ENCODE measurements at regions not wholly inside any gene's neighbourhood (a gene's known extent, or its start where the extent isn't known, plus 50 kb on each side); places are given as distances from the start of the nearest gene placed in this dataset.

GRCh38 chr12:67572492-67572891 lies 76.1 kb upstream of the DYRK2 start:
- intact Hi-C loops (cut with DNase I), result no loop called here
- Histone ChIP-seq H3K36me3 (no peaks in the 10 kb centered on the region), H3K4me3 (no peak overlapping the region), H3K27me3 (no peaks in the 10 kb centered on the region), H3K4me1 (no peaks in the 10 kb centered on the region), H3K27ac (no peak overlapping the region), H3K9me3 (no peaks in the 10 kb centered on the region)
- ATAC-seq (no peak), DNase-seq (no peak)
- no peak for TF ChIP-seq CTCF (IDR thresholded peaks at IDR 0.05)

- ATAC-seq, result no peak
- Histone ChIP-seq H3K4me1 (no peaks in the 10 kb centered on the region), H3K27ac (no peak overlapping the region), H3K36me3 (no peaks in the 10 kb centered on the region), H3K27me3 (no peaks in the 10 kb centered on the region), H3K4me3 (no peak overlapping the region), H3K9me3 (no peaks in the 10 kb centered on the region)
- no peak for TF ChIP-seq CTCF (IDR thresholded peaks at IDR 0.05)
- intact Hi-C loops (cut with DNase I), result no loop called here
- no peak for DNase-seq
Measured at GRCh38 chr12:67573566-67573965, 75.0 kb upstream of the DYRK2 start.

GRCh38 chr12:67578976-67579661 lies 69.4 kb upstream of the DYRK2 start:
- Histone ChIP-seq H3K9me3 (no peaks in the 10 kb centered on the region), H3K4me1 (no peaks in the 10 kb centered on the region), H3K36me3 (no peaks in the 10 kb centered on the region), H3K27ac (no peak overlapping the region), H3K4me3 (no peak overlapping the region), H3K27me3 (no peaks in the 10 kb centered on the region)
- TF ChIP-seq CTCF (IDR thresholded peaks at IDR 0.05), result no peak
- ATAC-seq (peak; percentile 28), DNase-seq (no peak)
- intact Hi-C loops (cut with DNase I), result no loop called here

- TF ChIP-seq CTCF (IDR thresholded peaks at IDR 0.05), result no peak
- DNase-seq (no peak), ATAC-seq (no peak)
- Histone ChIP-seq H3K9me3 (no peaks in the 10 kb centered on the region), H3K4me3 (no peak overlapping the region), H3K27ac (no peak overlapping the region), H3K36me3 (no peaks in the 10 kb centered on the region), H3K27me3 (no peaks in the 10 kb centered on the region), H3K4me1 (no peaks in the 10 kb centered on the region)
- intact Hi-C loops (cut with DNase I), result no loop called here
Measured at GRCh38 chr12:67579662-67580003, 68.9 kb upstream of the DYRK2 start.

GRCh38 chr12:67582238-67582834 lies 66.2 kb upstream of the DYRK2 start:
- Histone ChIP-seq H3K4me1 (no peaks in the 10 kb centered on the region), H3K4me3 (no peak overlapping the region), H3K27me3 (no peaks in the 10 kb centered on the region), H3K36me3 (no peaks in the 10 kb centered on the region), H3K9me3 (no peaks in the 10 kb centered on the region), H3K27ac (no peak overlapping the region)
- intact Hi-C loops (cut with DNase I), result no loop called here
- DNase-seq (no peak), ATAC-seq (no peak)
- TF ChIP-seq CTCF (IDR thresholded peaks at IDR 0.05), result no peak

Data from upper lobe of right lung (tissue), 1 donor.